Choroid plexus epithelial cell (primary cell): ENCODE measurements at regions not wholly inside any gene's neighbourhood (a gene's known extent, or its start where the extent isn't known, plus 50 kb on each side); places are given as distances from the start of the nearest gene placed in this dataset.
A peak's percentile ranks its signal among the peaks of the same experiment; 100 is the strongest.

Source experiments
- DNase-seq: peaks from one replicate; pipeline ENCODE4 v3.0.0-alpha.2; 2010; ENCODE audit warnings: low read depth
- H3K4me3 ChIP-seq: 2 replicates; pipeline ENCODE4 v1.5.1; 2011; ENCODE audit warnings: low read depth, mild to moderate bottlenecking, control low read depth, low read length, moderate library complexity
- TF ChIP-seq, protein P1 (sequence below): conservative IDR thresholded peaks from 2 replicates; pipeline ENCODE4 v1.5.1; 2011; ENCODE audit warnings: low read depth, mild to moderate bottlenecking, control low read depth, inconsistent platforms, low read length, moderate library complexity

- TF ChIP-seq, protein P1, sequence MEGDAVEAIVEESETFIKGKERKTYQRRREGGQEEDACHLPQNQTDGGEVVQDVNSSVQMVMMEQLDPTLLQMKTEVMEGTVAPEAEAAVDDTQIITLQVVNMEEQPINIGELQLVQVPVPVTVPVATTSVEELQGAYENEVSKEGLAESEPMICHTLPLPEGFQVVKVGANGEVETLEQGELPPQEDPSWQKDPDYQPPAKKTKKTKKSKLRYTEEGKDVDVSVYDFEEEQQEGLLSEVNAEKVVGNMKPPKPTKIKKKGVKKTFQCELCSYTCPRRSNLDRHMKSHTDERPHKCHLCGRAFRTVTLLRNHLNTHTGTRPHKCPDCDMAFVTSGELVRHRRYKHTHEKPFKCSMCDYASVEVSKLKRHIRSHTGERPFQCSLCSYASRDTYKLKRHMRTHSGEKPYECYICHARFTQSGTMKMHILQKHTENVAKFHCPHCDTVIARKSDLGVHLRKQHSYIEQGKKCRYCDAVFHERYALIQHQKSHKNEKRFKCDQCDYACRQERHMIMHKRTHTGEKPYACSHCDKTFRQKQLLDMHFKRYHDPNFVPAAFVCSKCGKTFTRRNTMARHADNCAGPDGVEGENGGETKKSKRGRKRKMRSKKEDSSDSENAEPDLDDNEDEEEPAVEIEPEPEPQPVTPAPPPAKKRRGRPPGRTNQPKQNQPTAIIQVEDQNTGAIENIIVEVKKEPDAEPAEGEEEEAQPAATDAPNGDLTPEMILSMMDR: no peak
- DNase-seq: no peak
- no peak overlapping the region for H3K4me3 ChIP-seq
Measured at GRCh38 chr10:78258323-78259030, 224.8 kb downstream of the RPS24 start.

DNA sequence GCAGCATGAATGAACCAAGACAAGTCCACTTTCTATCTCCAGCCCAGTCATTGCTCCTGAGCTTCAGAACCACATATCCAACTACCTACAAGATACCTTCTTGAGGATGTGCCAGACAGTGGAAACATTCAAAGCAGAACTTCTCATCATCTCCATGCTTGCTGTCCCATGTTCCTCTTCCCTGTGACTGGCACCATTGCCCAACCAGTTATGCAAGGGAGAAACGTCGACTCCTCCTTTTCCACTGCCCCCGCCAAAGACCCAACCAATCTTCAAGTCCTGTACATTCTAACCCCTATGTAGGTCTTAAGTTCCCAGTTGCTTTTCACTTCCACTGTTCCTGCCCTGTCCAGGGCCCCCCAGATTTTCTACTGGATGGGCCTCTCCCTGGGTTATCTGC, 225.7 kb downstream of the RPS24 start:
- no peak overlapping the region for H3K4me3 ChIP-seq
- TF ChIP-seq, protein P1: no peak

DNA sequence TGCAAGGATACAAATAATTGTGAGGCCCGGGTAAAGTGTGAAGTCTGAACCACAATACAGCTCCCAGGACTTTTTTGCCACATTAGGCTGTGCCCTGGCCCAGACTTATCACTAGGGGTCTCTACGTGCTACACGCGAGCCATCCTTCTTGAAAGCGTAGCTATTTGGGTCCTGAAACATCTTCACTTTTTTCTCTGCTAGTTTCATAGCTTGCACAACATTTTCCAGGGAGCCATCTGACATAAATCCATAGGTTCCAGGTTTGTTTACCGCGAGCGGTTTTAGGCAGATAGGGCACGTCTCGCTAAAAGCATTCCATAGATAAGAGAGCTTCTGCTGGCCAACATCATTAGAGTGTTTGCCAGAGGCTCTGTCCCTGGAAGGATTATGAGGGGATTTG, 226.5 kb downstream of the RPS24 start:
- TF ChIP-seq, protein P1: peak; percentile 35
- peak; percentile 17 for DNase-seq
- H3K4me3 ChIP-seq: no peak overlapping the region

More for the DNA sequence above, 225.7 kb downstream of the RPS24 start:
- no peak for DNase-seq

DNA sequence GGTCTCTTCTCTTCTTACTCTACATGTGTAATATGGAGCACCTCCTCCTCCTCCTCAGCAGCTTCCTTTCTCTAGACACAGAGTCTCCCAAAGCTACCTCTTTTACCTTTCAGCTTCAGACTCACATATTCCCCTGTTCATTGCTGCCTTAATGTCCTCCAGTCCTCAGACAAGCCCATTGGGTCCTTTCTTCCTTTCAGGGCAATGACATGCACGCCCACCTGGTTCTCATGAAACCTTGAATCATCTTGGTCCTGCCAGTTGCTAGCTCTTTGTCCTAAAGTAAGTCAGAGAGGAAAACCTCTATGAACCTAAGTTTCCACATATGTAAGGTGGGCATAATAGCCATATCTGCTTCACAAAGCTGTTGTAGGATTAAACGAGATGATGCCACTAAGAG, 227.0 kb downstream of the RPS24 start:
- no peak for DNase-seq
- no peak overlapping the region for H3K4me3 ChIP-seq

DNA sequence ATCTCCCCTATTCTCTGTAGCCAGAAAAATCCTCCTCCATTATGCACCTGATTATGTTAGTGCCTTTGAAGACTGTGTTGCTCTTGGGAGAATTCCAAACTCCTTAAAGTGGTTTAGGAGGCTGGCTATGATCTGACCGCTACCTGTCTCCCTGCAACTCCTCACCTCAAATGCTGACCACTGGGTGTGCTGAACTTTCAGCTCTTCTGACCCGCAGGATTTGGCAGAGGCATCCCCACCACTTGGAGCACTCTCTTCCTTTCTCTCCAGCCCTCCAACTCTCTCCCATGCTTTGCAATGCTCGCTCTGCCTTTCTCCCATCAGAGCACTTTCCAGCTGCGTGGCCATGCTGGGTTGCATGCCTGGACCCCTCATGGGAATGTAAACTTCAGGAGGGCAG, 227.6 kb downstream of the RPS24 start:
- TF ChIP-seq, protein P1: no peak
- no peak for DNase-seq

More for the DNA sequence above, 227.0 kb downstream of the RPS24 start:
- TF ChIP-seq, protein P1: no peak

DNA sequence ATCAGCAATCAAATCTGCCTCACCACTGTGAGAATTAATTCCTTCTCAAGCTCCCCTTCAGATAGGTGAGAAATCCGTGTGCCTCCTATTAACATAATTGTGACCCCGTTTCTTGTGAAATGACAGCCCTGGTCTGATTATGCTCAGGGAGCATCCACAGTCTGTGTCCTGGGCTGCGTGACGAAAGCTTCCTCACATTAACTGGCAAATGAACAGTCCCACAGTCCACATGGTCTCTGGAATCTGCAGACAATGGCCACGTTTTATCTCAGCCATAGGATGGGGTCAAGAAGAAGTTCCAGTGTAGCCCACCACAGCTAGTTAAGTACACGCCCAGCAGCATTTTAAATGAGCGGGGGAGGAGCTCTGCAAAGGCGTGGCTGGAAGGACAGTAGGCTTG, 229.2 kb downstream of the RPS24 start:
- DNase-seq: no peak
- TF ChIP-seq, protein P1: no peak
- H3K4me3 ChIP-seq: no peak overlapping the region

More for the DNA sequence above, 227.6 kb downstream of the RPS24 start:
- H3K4me3 ChIP-seq: no peak overlapping the region

GRCh38 chr10:78263521-78263988, 229.9 kb downstream of the RPS24 start:
- TF ChIP-seq, protein P1: no peak
- H3K4me3 ChIP-seq: no peak overlapping the region
- no peak for DNase-seq
